Stimulated activated CD4-positive, alpha-beta T cell treated with anti-CD3 and anti-CD28 coated beads, Interleukin-1b, Interleukin-23, amount 100 ng/mL, for 1 hour (primary cell): ENCODE measurements at regions not wholly inside any gene's neighbourhood (a gene's known extent, or its start where the extent isn't known, plus 50 kb on each side); places are given as distances from the start of the nearest gene placed in this dataset.

Experiments
- DNase-seq, 2 donors: peaks; one replicate each; pipeline ENCODE4 v3.0.0-alpha.2; 2020; ENCODE audit warnings: low read depth in 2 of 2

DNA sequence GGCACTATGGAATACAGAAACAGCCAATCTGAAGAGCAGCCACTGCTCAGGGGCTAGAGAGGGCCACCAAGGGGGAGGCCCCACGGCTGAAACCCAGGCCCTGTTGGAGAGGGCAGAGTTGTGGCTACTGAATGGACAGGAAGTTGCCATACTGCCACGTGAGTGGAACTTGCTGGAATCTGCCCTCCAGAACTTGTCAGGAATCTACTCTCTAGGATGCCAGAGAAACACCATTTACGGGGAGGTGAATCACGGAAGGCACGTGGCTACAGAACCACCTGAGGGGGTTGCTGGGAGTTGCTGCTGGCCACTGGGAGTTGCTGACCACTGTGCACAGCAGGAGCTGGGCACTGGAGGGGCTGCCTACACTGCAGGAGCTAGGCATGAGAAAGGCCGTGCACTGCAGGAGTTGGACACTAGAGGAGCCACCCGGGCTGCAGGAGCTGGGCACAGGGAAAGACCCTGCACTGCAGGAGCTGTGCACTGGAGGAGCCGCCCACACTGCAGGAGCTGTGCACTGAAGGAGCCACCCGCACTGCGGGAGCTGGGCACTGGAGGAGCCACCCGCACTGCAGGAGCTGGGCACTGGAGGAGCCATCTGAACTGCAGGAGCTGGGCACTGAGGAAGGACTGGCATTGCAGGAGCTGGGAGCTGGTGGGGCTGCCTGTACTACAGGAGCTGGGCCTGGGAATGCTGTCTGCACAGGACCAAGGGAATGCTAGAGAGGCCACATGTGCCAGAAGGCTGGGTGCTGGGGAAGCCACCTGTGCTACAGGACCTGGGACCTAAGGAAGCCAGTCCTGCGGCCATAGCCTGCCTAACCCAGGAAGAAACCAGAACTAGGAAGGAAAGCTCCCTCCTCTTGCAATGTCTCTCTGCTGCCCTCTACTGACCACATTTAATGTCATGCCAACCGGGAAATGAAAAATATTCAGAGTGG, 343.4 kb downstream of the MATN1 start:
- DNase-seq: peak in 1 of 2 donors; percentile 6

DNA sequence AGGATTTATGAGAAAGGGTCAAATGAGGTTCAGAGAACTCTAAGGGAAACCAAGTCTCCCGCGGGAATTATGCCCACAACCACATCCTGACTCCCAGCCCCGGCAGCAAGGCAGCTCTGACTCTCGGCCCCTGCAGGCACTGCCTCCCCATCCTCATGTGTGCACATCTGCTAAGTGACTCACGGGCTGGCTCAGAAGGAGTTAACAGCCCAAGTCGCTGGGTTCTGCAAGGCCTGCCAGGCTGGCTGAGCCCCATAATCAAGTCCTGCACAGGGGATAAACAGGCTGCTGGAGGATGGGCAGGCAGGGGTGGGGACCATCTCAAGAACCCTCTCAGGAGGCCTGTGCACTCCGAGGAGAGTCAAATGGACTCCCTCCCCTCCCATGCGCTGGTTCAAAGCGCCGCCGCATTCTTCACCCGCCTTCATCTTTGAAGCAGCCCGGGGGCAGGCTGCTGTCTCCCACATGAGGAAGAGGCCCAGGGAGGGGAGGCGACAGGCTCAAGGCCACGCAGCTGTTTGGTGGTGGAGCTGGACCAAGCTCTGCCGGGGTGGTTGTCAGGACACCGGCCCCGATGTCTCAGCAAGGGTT, 344.3 kb downstream of the MATN1 start:
- DNase-seq: no peak

DNA sequence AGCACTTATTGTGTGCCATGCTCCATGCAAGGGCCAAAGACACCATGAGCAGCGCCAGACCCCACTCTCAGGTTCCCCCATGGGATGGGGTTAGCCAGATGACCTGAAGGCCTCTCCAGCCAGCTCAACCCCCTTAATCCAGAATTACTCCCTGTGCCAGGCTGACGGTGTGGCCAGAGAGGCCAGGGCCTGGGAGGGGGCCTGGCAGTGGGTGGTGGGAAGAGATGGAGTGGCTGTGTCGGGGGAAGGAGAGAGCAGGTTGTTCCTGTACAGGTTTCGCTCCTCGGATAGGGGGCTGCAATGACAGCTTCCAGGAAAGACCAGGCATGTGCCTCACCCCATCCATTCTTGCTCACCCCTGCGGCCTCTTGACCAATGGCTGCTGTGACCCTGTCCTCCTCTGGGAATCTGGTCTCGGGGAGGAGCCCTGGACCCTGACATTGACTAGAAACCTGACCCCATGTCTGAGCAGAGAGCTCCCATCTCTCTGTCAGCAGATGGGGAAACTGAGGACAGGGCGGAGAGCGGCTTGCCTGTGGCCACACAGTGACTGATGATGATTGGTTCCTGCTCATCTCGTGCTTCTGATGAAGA, 345.3 kb downstream of the MATN1 start:
- DNase-seq: no peak

DNA sequence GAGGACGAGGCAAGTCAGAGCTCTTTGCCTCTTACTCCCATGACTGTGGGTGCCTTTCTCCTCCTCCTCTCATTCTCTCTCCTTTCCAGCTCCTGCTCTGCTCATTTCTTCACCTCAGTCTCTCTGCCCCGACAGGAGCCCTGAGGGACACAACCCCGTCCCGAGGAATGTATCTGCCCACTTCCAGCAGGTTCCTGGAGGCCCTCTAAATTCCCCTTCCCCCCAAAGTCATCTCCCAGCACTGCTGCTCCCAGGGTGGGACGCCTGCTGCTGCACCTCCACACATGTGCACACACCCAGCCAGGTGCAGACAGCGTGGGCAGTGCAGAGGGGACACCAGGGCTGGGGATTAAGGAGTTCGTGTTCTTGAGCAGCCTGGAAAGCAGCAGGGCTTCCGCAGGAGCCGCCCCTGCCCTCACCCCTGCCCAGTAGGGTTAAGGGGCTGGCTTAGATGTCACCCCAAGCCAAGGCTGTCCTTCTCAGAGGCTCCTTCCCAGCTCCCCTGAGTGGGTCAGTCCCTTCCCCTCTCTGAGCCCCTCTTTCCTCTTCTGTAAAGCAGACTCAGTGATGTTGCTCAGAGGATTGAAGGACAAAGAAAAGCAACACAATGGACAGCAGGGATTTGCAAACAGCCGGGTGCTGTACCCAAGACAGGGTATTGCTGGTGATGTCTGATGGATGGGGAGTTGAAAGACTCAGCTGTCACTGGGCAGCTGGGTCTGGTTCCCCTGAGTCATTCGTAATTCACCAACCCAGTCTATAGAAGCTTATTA, 346.0 kb downstream of the MATN1 start:
- no peak for DNase-seq

DNA sequence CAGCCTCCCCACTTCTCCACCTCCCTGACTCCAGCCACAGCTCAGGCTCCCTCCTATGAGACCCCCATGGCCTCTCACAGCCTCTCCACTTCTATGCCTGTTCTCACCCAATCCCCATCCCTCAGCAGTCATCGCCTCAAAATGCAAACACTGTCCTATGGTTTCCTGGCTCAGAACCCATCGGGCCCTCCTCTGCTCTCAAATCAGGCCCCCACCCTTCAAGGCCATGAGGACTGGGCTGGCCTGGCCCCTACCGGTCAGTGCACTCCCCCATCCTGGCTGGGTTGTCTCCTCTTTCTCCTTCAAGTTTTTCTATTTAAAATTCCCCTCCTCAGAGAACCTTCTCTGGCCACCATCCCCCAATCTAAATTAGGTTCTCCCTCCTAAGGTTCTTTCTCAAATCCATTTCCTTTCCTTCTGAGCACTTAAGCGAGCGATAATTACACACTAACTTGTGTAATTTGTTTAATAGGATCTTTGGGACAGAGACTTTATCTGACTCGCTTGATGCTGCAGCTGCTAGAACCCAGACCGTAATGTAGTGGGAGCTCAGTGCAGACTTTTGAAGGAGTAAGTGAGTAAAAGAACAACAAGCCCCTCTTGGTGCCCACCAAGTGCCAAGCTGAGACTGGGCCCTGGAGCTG, 347.2 kb downstream of the MATN1 start:
- no peak for DNase-seq

DNA sequence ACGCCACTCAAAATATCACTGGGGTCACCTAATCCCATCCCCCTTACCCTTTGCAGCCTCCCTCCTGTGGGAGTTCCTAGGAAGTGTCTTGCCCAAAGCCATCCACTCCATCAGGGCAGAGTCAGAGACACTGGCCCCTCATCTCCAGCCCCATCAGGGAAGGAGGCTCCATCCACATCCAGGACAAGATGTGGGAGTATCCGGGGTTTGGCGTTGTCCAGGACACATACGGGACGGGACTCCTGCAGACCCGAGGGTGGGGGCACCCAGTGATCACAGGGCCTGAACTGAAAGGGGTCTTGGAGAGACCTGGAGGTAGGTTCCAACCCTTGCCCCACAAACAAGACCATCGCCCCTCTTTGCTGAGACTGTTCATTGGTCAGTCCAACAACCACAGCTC, 348.2 kb downstream of the MATN1 start:
- no peak for DNase-seq

DNA sequence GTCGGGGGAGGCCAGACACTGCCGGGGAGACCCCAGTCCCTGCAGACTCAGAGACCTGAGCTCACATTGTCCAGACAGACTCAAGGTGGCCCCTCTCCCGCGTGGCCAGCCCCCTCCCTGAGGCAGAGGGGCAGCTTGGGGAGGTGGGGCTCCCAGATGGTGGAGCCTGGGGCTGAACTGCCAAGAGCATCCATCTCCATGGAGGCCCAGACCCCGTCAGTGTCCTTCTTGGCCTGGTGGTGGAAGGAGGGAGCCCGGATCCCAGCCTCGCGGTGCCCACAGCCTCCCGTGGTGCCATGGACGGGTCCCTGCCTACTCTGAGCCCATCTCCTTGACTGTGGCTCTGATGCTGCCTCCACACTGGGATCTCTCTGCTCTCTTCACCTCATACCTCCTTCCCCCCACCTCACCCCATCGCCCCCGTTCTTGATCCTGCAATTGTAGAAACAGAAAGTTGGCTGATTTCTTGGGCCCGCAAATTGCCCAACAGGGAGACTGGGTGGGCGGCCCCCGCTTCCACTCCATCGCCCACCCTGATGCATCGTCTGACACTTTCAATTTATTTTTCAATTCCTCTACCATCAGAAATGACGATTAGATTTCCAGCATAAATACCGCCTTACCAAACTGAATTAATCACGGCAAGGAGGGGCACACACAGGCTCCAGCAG, 348.9 kb downstream of the MATN1 start:
- DNase-seq: no peak

DNA sequence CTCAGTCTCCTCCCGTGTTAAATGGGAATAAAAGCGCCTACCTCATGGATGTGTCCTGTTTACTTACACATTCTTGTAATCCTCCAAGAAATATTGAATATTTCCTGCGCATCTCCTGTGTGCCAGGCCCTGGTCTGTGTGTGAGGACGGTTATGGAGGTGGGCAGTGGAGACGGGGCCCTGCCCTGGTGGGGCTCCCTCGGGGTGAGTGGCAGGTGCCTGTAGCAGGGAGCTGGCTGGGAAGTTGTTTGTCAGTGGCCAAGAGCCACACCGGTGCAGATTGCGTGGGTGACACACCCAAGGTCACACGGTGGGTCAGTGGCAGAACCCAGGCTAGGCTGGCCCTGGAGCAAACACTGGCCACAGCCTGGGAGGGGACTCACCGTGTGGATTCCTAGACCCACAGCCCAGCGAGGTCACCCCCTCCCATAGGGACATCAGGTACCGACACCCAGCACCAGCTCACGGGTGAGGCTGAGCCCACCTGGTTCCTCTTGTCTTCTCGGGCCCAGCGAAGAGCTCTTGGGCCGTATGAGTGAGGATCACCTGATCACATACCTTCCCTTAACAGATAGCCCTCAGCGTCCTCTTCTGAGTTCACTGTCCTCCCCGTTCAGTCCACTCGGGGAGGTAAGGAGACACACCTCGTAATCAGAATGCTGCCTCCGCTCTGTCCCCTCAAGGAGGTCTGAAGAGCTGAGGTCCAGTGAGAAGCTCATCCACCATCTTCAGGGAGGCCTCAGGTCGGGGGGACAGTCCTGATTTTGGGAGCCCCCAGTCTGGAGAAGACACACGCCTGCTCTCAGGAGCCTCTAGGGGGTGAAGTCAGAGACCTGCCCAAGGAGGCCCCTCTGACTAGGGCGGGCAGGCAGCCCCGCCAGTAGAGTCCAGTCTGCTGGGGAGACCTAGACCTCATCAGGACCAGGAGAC, 349.6 kb downstream of the MATN1 start:
- DNase-seq: no peak

DNA sequence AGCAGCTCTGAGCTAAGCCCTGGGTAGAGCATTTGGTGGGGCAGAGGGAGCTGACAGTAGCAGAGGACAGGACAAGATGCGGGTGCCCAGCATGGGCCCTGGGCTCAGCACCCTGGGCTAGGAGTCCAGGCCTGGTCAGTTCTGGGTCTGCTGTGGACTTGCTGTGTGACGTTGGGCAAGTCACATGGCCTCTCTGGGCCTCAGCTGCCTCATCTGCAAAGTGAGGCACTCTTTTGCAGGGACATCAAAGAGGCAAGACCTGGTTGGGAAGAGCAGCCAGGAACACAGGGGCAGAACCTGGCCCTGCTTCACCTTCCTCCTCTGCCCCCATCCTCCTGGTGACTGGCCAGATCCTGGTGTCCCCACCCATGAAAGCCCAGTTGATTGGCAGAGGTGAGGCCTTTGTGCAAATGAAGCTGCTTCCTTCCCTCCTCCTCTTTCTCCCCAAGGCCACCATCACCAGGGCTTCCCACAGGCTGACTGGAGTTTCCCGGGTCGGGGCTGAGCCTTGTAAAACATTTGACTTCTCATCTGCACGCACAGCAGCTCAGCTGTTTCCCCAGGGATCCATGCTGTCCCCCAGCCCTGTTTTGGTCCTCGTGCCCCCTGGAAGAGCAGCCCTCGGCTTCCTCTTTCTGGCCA, 350.5 kb downstream of the MATN1 start:
- DNase-seq: no peak

DNA sequence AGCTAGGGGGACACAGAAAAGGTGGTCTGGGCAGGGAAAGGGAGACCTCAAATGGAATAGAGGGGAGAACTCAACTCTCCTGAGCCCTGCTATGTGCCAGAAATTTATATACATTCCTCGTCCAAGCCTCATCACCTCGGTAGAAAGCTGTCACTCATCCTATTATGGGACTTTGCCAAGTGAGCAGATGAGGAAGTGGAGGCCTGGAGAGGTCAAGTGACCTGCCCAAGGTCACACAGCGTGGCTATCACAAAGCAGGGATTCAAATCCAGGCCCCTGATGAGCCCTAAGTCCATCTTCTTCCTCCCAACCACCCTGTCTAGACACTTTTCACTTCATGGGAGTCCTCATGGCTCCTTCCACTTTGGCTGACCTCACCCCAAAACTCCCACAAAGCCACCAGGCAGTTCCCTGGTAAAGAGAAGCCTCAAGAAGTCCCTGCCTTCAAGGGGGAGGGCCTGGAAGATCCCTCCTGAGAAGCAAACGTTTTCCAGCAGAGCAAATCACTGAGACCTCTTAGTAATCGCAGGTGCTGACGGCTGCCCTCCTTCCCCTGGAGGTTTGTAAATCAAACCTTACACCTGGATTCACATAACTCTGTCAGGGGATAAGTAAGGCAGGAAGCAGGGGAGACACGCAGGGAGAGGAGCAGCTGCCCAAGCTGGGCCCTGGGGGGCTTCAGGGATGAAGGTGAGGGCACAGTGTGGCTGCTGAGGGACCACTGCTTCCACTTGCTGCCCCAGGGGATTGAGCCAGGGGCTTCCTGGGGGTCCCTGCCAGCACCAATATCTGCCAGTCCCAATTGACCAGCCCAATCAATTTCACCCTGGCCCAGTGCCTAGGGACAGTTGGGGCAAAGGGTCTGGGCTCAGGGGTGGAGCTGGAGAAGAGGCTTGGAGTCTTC, 351.2 kb downstream of the MATN1 start:
- DNase-seq: no peak

DNA sequence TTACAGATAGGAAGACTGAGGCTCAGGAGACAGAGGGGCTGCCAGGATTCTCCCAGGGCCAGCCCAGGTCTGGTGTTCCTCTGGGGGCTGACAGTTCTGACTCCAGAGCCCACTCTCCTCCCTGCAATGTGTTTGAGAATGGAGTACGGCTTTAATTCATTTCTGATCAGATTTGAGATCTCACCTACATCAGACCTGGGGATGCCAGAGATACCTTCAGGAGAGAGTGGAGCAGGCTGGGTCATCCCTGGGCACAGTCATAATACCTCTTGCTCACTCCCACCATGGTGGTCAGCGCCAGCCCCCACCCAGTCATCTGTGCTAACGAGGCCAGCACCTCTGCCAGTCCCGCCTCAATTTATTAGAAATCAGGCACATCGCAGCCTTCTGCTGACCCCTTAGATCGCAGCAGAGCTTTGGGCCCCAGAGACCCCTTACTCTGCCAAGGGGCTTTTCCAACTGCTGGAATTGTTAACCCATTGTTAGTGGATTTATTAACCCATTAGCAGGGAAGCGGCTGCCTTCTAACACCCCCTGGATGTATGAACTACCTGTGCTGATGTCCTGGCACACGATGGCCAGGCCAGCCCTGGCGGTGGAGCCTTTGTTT, 352.1 kb downstream of the MATN1 start:
- no peak for DNase-seq

DNA sequence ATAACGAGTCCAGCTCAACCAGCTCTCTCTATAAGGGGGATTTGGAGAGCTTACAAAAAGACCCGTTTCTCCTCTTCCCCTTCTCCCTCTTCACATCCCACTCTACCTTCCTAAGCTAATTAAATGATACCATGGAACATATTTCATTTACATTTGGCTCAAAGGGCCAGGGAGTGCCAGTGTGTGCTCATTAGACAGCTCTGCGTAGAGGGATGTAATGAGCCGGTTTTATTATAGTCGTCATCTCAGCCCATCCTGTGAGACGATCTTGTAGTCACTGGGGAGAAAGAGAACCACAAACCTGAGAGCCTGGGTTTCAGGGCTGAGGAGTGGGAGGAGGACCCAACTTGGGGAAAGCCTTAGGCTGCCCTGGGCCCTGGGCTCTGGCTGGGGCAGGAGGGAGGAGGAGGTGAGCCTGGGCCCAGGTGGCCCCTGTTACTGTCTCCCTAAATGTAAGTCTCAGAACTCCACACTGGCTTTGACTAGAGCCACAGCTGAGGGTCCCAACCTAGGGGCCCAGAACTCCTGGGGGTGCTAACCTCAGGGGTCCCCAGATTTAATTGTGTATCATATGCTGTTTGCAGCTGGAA, 354.6 kb downstream of the MATN1 start:
- no peak for DNase-seq

DNA sequence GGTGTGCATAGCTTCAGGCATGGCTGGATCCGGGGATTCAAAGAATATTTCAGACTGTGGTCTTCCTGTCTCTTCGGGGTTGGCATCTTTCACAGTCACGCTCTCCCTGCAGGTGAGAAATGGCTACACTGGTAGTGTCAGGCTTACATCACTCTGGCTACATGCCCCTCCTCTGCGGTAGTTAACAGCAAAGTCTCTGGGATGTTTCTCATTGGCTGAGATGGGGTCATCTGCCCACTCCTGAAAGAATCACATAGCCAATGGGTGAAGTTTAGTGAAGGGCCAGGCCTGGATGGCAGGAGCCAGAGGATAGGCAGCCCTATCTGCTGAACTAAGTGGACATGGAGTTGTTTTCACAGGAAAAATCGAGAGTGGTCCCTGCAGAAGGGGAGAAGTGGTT, 356.5 kb downstream of the MATN1 start:
- DNase-seq: no peak

DNA sequence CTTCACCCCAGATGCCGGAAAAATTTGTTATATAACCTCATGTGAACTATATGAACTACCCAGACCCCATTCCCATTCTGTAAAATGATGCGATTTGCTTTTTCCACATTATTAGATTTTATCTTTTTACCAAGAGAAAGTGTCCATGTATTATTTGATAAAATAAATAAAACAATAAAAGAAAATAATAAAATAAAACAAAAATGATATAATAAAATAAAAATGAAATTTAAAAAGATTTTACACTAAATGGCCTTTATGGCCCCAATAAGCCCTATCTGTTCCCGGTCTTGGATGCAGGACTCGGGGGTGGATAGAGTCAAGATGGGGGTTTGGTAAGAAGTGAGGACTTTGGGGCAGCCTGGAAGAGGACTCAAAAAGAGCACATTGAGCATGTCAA, 357.2 kb downstream of the MATN1 start:
- no peak for DNase-seq

DNA sequence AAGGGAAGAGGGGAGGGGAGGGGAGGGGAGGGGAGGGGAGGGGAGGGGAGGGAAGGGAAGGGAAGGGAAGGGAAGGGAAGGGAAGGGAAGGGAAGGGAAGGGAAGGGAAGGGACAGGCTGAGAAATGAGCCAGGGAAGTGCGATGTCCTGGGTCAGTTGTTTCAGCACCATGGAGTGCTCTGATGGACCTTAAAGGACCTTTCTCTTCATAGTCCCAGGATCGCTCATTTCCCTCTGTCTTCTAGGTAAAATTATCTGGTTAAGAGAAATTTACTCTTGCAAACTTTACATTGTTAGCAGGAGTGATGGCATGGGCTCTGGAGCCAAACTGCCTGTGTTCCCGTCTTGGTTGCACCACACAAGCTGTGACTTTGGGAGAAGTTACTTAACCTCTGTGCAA, 357.8 kb downstream of the MATN1 start:
- no peak for DNase-seq

DNA sequence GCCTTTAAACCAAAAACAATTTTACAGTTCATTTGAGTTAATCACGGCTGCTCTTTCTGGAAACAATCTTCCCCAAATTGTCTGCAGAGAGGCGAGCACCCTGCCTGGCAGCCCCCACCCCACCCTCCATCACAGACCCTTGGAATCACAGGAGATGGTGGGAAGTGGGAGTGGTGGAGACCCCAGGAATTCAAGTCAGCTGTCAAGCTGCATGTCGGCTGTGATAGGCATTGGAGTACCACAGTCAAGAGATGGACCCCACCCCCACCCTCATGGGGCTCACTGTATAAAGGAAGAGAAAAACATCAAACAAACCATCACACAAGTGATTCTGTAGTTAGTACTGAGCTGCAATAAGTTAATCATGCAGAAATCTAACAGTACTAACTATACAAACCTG, 360.4 kb downstream of the MATN1 start:
- no peak for DNase-seq

DNA sequence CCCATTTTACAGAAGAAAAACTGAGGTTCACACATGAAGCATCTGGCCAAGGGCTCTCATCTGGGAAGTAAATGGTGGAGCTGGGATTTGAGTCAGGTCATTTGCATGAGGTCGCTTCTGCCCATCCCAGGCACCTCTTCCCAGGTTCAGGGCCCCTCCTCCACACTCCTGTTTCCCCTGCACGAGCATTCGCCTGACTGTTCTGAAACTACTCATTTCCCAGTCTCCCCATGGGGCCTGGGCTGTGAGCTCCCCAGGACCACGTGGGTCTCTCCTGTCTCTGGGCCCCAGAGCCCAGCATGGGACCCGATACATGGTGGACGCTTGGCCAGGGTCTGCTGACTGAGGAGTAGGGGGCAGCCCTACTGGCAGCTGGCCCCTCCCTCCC, 360.8 kb downstream of the MATN1 start:
- no peak for DNase-seq
